ENCODE measurements at regions not wholly inside any gene's neighbourhood (a gene's known extent, or its start where the extent isn't known, plus 50 kb on each side); places are given as distances from the start of the nearest gene placed in this dataset.

- Mint-ChIP-seq H3K9me3 (ENCODE audit: low read depth, unreplicated experiment) (peaks cover 3% of the 10 kb centered on the region), H3K36me3 (ENCODE audit: insufficient read depth, unreplicated experiment) (no peaks in the 10 kb centered on the region), H3K27me3 (ENCODE audit: unreplicated experiment) (no peaks in the 10 kb centered on the region), H3K27ac (ENCODE audit: unreplicated experiment) (no peak overlapping the region), H3K4me3 (ENCODE audit: low read depth, unreplicated experiment) (no peak overlapping the region), H3K4me1 (ENCODE audit: low read depth, unreplicated experiment) (no peaks in the 10 kb centered on the region)
- no TSS peak for BruUV-seq (replicated peaks)
- CTCF ChIA-PET = no interaction called here
- intact Hi-C loops (cut with micrococcal nuclease; ENCODE audit: unreplicated experiment) = no loop called here
- TF ChIP-seq CTCF (IDR thresholded peaks at IDR 0.05; ENCODE audit: unreplicated experiment) = no peak
- no peak for DNase-seq
Measured at GRCh38 chr5:98144116-98144515, 629.3 kb upstream of the RGMB start.

- H3K27ac Mint-ChIP-seq (ENCODE audit: unreplicated experiment) = no peak overlapping the region
- CTCF ChIA-PET = no interaction called here
- H3K36me3 Mint-ChIP-seq (ENCODE audit: insufficient read depth, unreplicated experiment) = no peaks in the 10 kb centered on the region
- no peak overlapping the region for H3K4me3 Mint-ChIP-seq (ENCODE audit: low read depth, unreplicated experiment)
- no peak for DNase-seq
- no peaks in the 10 kb centered on the region for H3K4me1 Mint-ChIP-seq (ENCODE audit: low read depth, unreplicated experiment)
- H3K27me3 Mint-ChIP-seq (ENCODE audit: unreplicated experiment) = no peaks in the 10 kb centered on the region
- no peak for TF ChIP-seq CTCF (IDR thresholded peaks at IDR 0.05; ENCODE audit: unreplicated experiment)
- H3K9me3 Mint-ChIP-seq (ENCODE audit: low read depth, unreplicated experiment) = peaks cover 3% of the 10 kb centered on the region
- no TSS peak for BruUV-seq (replicated peaks)
- intact Hi-C loops (cut with micrococcal nuclease; ENCODE audit: unreplicated experiment) = no loop called here
Measured at GRCh38 chr5:98144710-98145109, 628.8 kb upstream of the RGMB start.

GRCh38 chr5:98157368-98157767 lies 616.1 kb upstream of the RGMB start:
- Mint-ChIP-seq H3K4me3 (ENCODE audit: low read depth, unreplicated experiment) (no peak overlapping the region), H3K27ac (ENCODE audit: unreplicated experiment) (no peak overlapping the region), H3K36me3 (ENCODE audit: insufficient read depth, unreplicated experiment) (no peaks in the 10 kb centered on the region), H3K4me1 (ENCODE audit: low read depth, unreplicated experiment) (no peaks in the 10 kb centered on the region), H3K9me3 (ENCODE audit: low read depth, unreplicated experiment) (peaks cover under 1% of the 10 kb centered on the region), H3K27me3 (ENCODE audit: unreplicated experiment) (no peaks in the 10 kb centered on the region)
- no TSS peak for BruUV-seq (replicated peaks)
- intact Hi-C loops (cut with micrococcal nuclease; ENCODE audit: unreplicated experiment) = no loop called here
- TF ChIP-seq CTCF (IDR thresholded peaks at IDR 0.05; ENCODE audit: unreplicated experiment) = no peak
- no peak for DNase-seq
- CTCF ChIA-PET = no interaction called here

DNA sequence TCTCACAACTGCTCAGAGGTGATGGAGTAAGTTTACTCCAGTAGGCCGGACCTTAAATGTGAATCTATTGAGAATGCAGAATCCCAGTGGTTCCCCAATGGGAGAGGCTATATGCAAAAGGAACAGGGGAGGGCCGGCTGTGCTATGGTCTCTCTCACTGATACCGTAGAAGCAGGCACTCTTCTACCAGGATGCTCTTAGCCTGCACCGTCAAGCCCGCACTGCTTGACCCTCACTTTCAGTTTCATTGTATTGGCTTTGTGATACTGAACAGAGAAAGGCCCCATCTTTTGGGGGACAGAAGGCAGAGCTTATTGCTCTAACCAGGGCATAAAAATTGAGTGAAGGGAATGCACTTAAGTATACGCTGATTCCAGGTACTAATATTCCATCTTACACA lies 615.0 kb upstream of the RGMB start:
- no peaks in the 10 kb centered on the region for H3K4me1 Mint-ChIP-seq (ENCODE audit: low read depth, unreplicated experiment)
- intact Hi-C loops (cut with micrococcal nuclease; ENCODE audit: unreplicated experiment) = no loop called here
- no peak overlapping the region for H3K27ac Mint-ChIP-seq (ENCODE audit: unreplicated experiment)
- H3K36me3 Mint-ChIP-seq (ENCODE audit: insufficient read depth, unreplicated experiment) = no peaks in the 10 kb centered on the region
- H3K27me3 Mint-ChIP-seq (ENCODE audit: unreplicated experiment) = no peaks in the 10 kb centered on the region
- H3K9me3 Mint-ChIP-seq (ENCODE audit: low read depth, unreplicated experiment) = no peaks in the 10 kb centered on the region
- DNase-seq = no peak
- H3K4me3 Mint-ChIP-seq (ENCODE audit: low read depth, unreplicated experiment) = no peak overlapping the region
- no peak for TF ChIP-seq CTCF (IDR thresholded peaks at IDR 0.05; ENCODE audit: unreplicated experiment)
- no TSS peak for BruUV-seq (replicated peaks)
- CTCF ChIA-PET = no interaction called here
